Large intestine (tissue), 3 donors: ENCODE measurements at regions not wholly inside any gene's neighbourhood (a gene's known extent, or its start where the extent isn't known, plus 50 kb on each side); places are given as distances from the start of the nearest gene placed in this dataset.

Source experiments
- DNase-seq, 2 donors: peaks; one replicate each; pipeline versions ENCODE4 v3.0.0 to v3.0.0-alpha.2; 2013
- H3K27ac ChIP-seq: one replicate; pipeline ENCODE4 v1.5.1; 2013; ENCODE audit warnings: low read length
- H3K27me3 ChIP-seq: 2 replicates; pipeline ENCODE4 v1.6.1; 2013; ENCODE audit warnings: low read length; ENCODE audit not compliant: control insufficient read depth, insufficient read depth
- H3K36me3 ChIP-seq: 2 replicates; pipeline ENCODE4 v1.6.1; 2013; ENCODE audit warnings: low read length; ENCODE audit not compliant: control insufficient read depth, insufficient read depth
- H3K4me1 ChIP-seq: one replicate; pipeline ENCODE4 v1.6.1; 2013; ENCODE audit warnings: low read length; ENCODE audit not compliant: control insufficient read depth, insufficient read depth
- H3K4me3 ChIP-seq: one replicate; pipeline ENCODE4 v1.5.1; 2013; ENCODE audit warnings: low read length
- H3K9me3 ChIP-seq: one replicate; pipeline ENCODE4 v1.6.1; 2013; ENCODE audit warnings: mild to moderate bottlenecking, low read depth, low read length, moderate library complexity; ENCODE audit not compliant: control insufficient read depth
- WGBS: methylation state at CpG from one replicate; pipeline ENCODE4 v1.1.5; 2013; ENCODE audit warnings: low lambda C conversion rate; ENCODE audit not compliant: insufficient coverage; 5-methylcytosine and 5-hydroxymethylcytosine counted together

- no peaks in the 10 kb centered on the region for H3K27me3 ChIP-seq
- no peaks in the 10 kb centered on the region for H3K4me1 ChIP-seq
- DNase-seq = no peak
- H3K9me3 ChIP-seq = no peaks in the 10 kb centered on the region
- no CpG with 5 or more reads among the region's 3 CpGs for WGBS
- no peak overlapping the region for H3K27ac ChIP-seq
- no peaks in the 10 kb centered on the region for H3K36me3 ChIP-seq
- no peak overlapping the region for H3K4me3 ChIP-seq
Measured at GRCh38 chr15:39285071-39285470, 295.8 kb upstream of the THBS1 start.

- no peak for DNase-seq
- Histone ChIP-seq H3K9me3 (no peaks in the 10 kb centered on the region), H3K27ac (no peak overlapping the region), H3K4me3 (no peak overlapping the region), H3K36me3 (no peaks in the 10 kb centered on the region), H3K27me3 (no peaks in the 10 kb centered on the region), H3K4me1 (no peaks in the 10 kb centered on the region)
Measured at GRCh38 chr15:39285663-39286062, 295.2 kb upstream of the THBS1 start.

GRCh38 chr15:39286706-39287105 is 294.2 kb upstream of the THBS1 start:
- WGBS = 86% methylated on average over 1 of the region's 2 CpGs
- H3K9me3 ChIP-seq = no peaks in the 10 kb centered on the region
- no peaks in the 10 kb centered on the region for H3K36me3 ChIP-seq
- no peak overlapping the region for H3K4me3 ChIP-seq
- no peak overlapping the region for H3K27ac ChIP-seq
- H3K4me1 ChIP-seq = no peaks in the 10 kb centered on the region
- no peak for DNase-seq
- no peaks in the 10 kb centered on the region for H3K27me3 ChIP-seq

- no peak for DNase-seq
- no peaks in the 10 kb centered on the region for H3K36me3 ChIP-seq
- no peak overlapping the region for H3K4me3 ChIP-seq
- no peak overlapping the region for H3K27ac ChIP-seq
- no peaks in the 10 kb centered on the region for H3K27me3 ChIP-seq
- WGBS = no CpG with 5 or more reads among the region's 6 CpGs
- no peaks in the 10 kb centered on the region for H3K9me3 ChIP-seq
- no peaks in the 10 kb centered on the region for H3K4me1 ChIP-seq
Measured at GRCh38 chr15:39287322-39288195, 293.3 kb upstream of the THBS1 start.

GRCh38 chr15:39290711-39291435 is 290.0 kb upstream of the THBS1 start:
- DNase-seq = no peak
- H3K4me1 ChIP-seq = no peaks in the 10 kb centered on the region
- H3K4me3 ChIP-seq = no peak overlapping the region
- no peak overlapping the region for H3K27ac ChIP-seq
- H3K9me3 ChIP-seq = no peaks in the 10 kb centered on the region
- 83% methylated on average over 2 of the region's 4 CpGs for WGBS
- H3K36me3 ChIP-seq = no peaks in the 10 kb centered on the region
- H3K27me3 ChIP-seq = no peaks in the 10 kb centered on the region

- H3K27ac ChIP-seq = no peak overlapping the region
- no peaks in the 10 kb centered on the region for H3K4me1 ChIP-seq
- H3K27me3 ChIP-seq = no peaks in the 10 kb centered on the region
- no peaks in the 10 kb centered on the region for H3K9me3 ChIP-seq
- no peak overlapping the region for H3K4me3 ChIP-seq
- DNase-seq = no peak
- H3K36me3 ChIP-seq = no peaks in the 10 kb centered on the region
- WGBS = 92% methylated on average over 2 of the region's 3 CpGs
Measured at GRCh38 chr15:39291690-39292089, 289.2 kb upstream of the THBS1 start.

GRCh38 chr15:39296955-39297354 is 283.9 kb upstream of the THBS1 start:
- Histone ChIP-seq H3K4me1 (no peaks in the 10 kb centered on the region), H3K27ac (no peak overlapping the region), H3K4me3 (no peak overlapping the region), H3K9me3 (no peaks in the 10 kb centered on the region), H3K36me3 (no peaks in the 10 kb centered on the region), H3K27me3 (no peaks in the 10 kb centered on the region)
- no CpG with 5 or more reads among the region's 1 CpG for WGBS
- DNase-seq = no peak

- Histone ChIP-seq H3K4me3 (no peak overlapping the region), H3K4me1 (no peaks in the 10 kb centered on the region), H3K27me3 (no peaks in the 10 kb centered on the region), H3K36me3 (no peaks in the 10 kb centered on the region), H3K27ac (no peak overlapping the region), H3K9me3 (no peaks in the 10 kb centered on the region)
- DNase-seq = no peak
- 82% methylated on average over 2 of the region's 4 CpGs for WGBS
Measured at GRCh38 chr15:39298271-39298962, 282.5 kb upstream of the THBS1 start.

GRCh38 chr15:39299486-39300267 is 281.2 kb upstream of the THBS1 start:
- no peak for DNase-seq
- Histone ChIP-seq H3K4me1 (no peaks in the 10 kb centered on the region), H3K9me3 (no peaks in the 10 kb centered on the region), H3K4me3 (no peak overlapping the region), H3K27ac (no peak overlapping the region), H3K27me3 (no peaks in the 10 kb centered on the region), H3K36me3 (no peaks in the 10 kb centered on the region)
- WGBS = no CpG with 5 or more reads among the region's 1 CpG
